Endometrium (tissue), 2 donors: ENCODE measurements at regions not wholly inside any gene's neighbourhood (a gene's known extent, or its start where the extent isn't known, plus 50 kb on each side); places are given as distances from the start of the nearest gene placed in this dataset.
"Not testable (repeated sequence)": the region's sequence is repeated elsewhere in the genome, so short reads cannot be mapped to it uniquely, and the experiment has no call there.

Experiments used
- FAIRE-seq: peaks from 2 replicates; lab custom pipeline; 2012; peaks lifted over from hg19 to GRCh38; lab: Jason Lieb, UNC
- donor health status: control.
- donor health status: control.

DNA sequence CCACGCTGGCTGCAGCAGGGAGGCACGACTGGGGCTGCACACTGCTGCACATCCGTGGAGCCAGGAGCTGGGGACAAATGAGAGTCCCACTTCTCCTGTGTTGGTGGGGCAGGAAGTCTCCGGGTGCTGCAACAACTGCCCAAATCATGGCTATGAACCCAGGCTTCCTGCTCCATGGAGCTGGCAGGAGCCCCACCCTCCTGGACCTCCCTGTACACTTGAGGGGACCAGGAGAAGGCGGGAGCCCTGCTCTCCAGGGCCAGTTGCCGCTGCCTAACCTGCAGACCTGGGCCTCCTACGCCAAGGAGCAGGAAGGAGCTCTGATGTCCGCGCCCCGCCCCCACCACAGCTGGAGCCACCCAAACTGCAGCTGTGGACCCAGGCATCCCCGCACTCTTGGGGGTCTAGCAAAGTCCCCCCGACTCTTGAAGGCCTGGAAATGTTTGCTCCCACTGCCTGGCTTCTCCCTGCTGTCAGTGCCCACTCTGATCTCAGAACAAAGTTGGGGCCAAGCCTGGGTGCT lies 752.1 kb upstream of the PCDH20 start:
- FAIRE-seq = no peak

DNA sequence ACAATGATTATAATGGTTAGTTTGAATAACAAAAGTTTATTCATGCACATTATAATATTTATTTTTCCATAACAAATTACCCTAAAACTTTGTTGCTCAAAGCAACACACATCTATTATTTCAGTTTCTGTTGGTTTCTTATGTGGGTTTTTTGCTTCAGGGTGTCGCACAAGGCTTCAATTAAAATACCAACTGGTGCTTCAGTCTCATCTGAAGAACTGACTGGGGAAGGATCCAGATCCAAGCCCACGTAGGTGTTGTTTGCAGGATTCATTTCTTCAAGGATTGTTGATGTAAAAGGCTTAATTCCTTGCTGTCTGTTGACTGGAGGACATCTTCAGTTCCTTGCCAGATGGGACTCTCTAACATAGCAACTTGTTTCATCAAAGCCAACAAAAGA lies 747.2 kb upstream of the PCDH20 start:
- no peak for FAIRE-seq

DNA sequence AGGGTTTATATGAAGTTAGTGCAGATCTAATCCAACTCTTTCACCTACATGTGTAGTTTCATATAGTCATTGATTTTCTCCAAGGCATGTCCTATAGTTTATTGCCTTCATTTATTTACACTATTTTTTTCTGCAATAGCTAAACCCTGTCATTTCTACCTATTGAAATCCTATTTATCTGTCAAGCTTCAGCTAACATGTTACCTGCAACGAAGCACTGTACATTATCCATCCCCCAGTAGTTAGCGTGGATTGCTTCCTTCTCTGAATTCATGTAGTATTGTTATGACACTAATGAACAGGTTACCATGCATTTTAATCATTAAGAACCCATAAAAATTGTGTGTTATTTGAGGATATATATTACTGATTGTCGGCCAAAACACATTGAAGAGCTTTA lies 742.9 kb upstream of the PCDH20 start:
- no peak for FAIRE-seq

GRCh38 chr13:62151724-62152123 lies 736.1 kb upstream of the PCDH20 start:
- FAIRE-seq = not testable (repeated sequence)

- no peak for FAIRE-seq
Observed at GRCh38 chr13:62142048-62142447, 726.4 kb upstream of the PCDH20 start.

DNA sequence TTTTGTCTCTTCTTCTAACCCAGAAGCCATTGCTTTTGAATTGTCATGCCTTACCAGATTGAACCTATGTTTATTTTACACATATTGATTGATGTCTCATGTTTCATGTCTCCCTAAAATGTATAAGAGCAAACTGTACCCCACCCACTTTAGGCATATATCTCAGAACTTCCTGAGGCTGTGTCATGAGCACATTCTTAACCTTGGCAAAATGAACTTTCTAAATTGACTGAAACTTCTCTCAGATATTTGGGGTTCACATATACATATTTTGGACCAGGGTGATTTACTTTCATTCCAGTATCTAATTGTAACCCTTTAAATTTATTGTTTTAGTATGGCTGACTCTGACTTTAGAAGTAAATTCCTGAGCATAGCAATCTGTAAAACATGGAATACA lies 723.9 kb upstream of the PCDH20 start:
- FAIRE-seq = no peak

- no peak for FAIRE-seq
Observed at GRCh38 chr13:62137629-62138405, 722.2 kb upstream of the PCDH20 start.

- FAIRE-seq = no peak
Observed at GRCh38 chr13:62131604-62132003, 716.0 kb upstream of the PCDH20 start.

GRCh38 chr13:62130062-62130970 lies 714.7 kb upstream of the PCDH20 start:
- no peak for FAIRE-seq

DNA sequence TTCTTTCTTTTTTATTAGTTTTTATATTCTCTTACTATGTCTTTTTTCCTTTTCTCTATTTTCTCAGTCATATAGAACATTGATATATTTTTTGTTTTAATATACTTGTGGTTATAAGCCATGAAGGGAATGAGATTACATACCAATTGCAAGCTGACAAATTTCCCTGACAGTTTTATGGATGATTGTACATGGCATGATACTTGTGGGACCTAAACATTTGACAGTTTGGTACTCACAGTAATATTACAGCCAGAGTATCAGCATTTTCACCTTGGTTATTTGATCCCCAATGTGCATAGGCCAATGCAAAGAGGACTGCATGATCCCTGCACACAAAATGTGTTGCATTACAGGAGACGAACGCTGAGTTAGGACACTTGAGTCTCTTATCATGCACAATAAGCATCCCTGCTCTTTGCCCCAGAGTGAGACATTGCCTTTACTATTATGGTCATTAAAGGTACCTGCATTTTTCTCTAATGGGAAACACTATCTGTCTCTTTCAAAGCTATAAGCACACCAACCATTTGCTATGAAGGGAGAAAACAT lies 713.4 kb upstream of the PCDH20 start:
- no peak for FAIRE-seq

DNA sequence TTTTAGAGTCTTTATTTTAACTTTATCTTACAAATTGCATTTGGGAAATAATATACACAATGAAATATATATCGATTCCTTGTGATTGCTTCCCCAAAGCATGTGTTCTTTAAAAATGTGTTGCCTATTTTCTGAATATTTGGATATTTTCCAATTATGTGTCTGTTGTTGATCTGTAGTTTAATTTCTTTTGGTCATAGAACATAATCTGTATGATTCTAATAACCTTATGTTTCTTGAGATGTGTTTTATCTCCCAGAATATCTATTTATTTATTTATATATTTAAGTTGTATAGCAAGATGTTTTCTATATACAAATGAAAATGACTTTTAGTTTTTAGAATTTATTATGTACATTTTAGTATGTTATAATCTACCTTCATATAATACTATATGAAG lies 710.8 kb upstream of the PCDH20 start:
- FAIRE-seq = peak; percentile 43

DNA sequence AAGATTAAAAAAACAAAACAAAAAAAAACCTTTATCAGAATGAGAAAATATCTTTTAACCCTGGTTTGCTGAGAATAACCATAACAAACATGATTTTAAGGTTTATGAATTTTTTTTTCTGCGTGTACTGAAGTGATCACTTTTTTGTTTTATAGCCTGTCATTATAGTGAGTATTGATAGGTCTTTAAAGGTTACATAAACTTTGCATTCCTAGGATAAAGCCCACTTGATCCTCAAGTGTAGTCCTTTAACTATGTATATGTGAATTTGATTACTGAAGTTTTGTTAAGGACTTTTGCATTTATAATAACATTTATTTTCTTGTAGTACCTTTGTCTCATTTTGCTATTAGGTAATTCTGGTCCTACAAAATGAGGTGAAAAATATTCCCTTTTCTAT lies 709.8 kb upstream of the PCDH20 start:
- FAIRE-seq = no peak

DNA sequence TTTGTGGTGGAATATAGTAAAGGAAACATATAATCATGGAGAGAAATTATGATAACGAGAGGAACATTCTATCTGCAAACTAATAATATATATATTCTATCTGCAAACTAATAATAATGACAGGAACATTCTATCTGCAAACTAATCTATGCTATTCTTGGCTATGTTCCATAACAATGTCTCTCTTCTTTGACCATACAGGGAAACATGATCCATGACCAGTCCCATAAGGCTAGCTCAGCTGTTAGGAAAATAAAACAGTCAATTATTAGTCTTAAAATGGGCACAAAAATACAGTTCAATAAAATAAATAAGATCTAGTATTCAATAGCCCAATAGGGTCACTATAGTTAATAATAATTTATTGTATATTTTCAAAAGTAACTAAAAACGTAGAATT lies 707.8 kb upstream of the PCDH20 start:
- FAIRE-seq = no peak

- FAIRE-seq = no peak
Observed at GRCh38 chr13:62122434-62122833, 706.8 kb upstream of the PCDH20 start.

DNA sequence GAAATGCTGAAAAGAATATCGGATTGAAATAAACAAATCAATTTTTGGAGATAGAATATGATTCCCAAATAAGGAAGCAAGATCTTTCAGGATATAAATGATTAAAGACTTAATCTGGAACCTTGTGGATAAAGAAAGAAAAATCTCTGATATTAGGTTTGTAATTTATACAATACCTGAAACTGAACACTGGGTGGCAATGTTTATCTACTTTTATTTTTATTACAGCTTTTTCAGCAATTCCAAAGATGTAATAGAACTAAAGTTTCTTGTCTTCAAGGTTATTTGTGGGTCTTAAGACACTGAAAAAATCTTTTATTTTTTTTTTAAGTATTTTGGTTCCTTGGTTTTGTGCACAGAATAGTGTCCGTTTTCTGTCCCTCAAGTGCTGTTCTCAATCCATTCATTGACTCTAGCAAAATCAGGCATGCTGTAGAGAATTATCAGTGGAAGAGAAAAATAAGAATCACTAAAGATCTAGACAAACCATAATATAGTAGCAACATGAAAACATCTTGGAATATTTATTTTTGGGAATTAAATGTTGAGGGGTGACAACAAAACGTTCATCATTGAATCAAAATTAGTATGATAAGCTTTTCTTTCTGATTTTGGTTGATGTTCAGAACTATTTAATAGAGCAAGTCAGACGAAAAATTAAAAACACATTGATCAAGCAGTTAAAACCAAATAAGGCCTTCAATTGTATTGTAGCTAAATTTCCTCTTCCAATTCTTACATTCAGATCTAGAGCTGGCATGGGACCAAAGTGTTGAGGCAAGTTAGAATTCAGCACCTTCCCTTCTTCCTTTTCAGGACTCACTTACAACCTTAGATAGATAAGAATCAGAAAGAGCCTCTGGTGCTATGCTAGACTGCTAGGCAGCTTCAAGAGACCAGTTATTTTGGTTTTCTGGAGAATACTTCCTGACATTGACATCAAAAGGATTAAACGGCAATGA lies 704.4 kb upstream of the PCDH20 start:
- FAIRE-seq = peak; percentile 88

DNA sequence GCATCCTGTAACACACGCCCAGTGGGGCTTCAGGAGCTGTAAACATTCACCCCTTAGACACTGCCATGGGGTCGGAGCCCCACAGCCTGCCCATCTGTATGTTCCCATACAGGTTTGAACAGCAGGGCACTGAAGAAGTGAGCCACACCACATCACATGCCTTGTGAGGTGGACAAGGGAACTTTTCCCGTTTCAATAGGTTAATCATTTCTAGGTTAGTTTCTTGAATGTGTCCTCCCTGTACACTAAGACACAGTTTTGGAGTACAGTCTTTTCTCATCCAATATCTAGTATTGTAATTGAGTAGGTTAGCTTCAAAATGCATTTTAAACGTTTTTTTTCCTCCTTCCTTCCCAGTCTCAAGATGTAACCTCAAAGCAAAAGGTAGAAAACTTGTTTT lies 700.2 kb upstream of the PCDH20 start:
- no peak for FAIRE-seq

GRCh38 chr13:62113179-62113578 lies 697.5 kb upstream of the PCDH20 start:
- no peak for FAIRE-seq

DNA sequence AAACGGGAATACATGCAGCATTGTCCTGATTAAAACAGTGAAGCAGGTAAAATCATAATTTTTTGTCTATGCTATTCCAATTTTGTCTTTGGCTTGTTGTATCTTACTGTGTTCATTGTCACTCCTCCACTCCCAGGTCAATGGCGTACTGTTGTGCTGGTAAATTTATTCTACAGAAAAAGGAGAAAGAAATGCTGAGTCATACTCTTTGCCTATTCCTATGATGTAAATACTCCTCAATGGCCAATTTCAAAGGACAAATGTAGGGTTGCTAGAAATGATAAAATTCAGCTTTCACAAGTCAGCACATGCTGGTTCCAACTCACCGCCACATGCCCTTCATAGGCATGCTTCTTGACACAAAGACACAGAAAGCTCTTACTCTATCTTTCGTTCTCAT lies 694.4 kb upstream of the PCDH20 start:
- no peak for FAIRE-seq

GRCh38 chr13:62104136-62104535 lies 688.5 kb upstream of the PCDH20 start:
- FAIRE-seq = not testable (repeated sequence)

DNA sequence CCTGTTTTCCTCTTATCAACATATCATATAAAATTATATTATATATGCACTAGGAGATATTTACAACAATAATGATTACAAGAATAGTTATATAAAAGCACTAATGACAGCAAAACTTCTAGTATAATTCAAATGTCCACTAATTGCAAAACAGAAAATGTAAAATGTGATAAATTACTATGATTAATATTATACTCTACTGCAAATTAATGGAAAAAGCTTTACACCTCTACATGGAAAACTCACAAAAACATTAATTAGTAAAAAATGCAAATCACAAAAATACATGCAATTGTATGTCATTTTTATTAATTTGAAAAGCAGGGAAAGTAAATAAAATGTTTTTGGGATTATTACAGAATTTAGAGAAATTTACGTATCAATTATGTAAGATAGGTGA lies 681.0 kb upstream of the PCDH20 start:
- FAIRE-seq = no peak

DNA sequence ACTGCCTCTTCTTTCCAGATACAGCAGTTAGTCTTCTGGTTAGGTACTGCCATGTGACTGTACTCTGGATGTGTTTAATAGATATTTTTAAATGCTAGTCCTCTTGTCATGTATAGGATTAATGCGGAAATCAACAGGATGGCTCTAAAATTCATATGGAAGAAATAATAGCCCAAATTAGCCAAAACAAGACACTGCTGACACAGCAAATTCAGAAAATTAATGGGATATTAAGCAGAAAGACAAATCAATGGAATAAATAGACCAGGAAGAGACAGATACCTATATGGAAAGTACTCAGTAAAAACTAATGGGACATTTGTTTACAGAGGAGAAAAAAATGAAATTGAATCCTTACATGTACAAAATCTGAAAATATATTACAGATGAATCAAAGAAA lies 679.3 kb upstream of the PCDH20 start:
- FAIRE-seq = no peak
